H1 (cell line): ENCODE measurements at regions not wholly inside any gene's neighbourhood (a gene's known extent, or its start where the extent isn't known, plus 50 kb on each side); places are given as distances from the start of the nearest gene placed in this dataset.

Source experiments
- CTCF ChIA-PET: fragments of 300-600 bp; sonication (Branson Sonifier 250); formaldehyde crosslinking; loops from one replicate; lab custom pipeline; 2021; ENCODE audit not compliant: partially characterized antibody; lab: Charles Lee
- POLR2A ChIA-PET: fragments of 300-600 bp; sonication (Branson Sonifier 250); formaldehyde crosslinking; loops from one replicate; lab custom pipeline; 2021; ENCODE audit warnings: inconsistent platforms; ENCODE audit not compliant: partially characterized antibody; lab: Charles Lee
- DNase-seq, 2 experiments: peaks; one replicate each; pipeline versions ENCODE4 v3.0.0 to v3.0.0-alpha.2; 2010 to 2022; ENCODE audit warnings: low spot score in 2 of 2, low read depth in 1 of 2, mixed read lengths in 1 of 2
- FAIRE-seq: peaks from 2 replicates; lab custom pipeline; 2011; peaks lifted over from hg19 to GRCh38; lab: Jason Lieb, UNC
- H2AFZ ChIP-seq: 2 replicates; pipeline ENCODE4 v1.8.1; 2012; ENCODE audit warnings: low read length, inconsistent platforms
- H2AK5ac ChIP-seq: 2 replicates; pipeline ENCODE4 v1.6.1; 2013; ENCODE audit warnings: low read depth, low read length
- H2BK120ac ChIP-seq: replicated peaks from 2 replicates; pipeline ENCODE3; 2013; ENCODE audit warnings: low read depth, low read length, inconsistent platforms
- H2BK12ac ChIP-seq: 2 replicates; pipeline ENCODE4 v1.6.1; 2013; ENCODE audit warnings: low read depth, low read length
- H2BK15ac ChIP-seq: 2 replicates; pipeline ENCODE4 v1.6.1; 2013; ENCODE audit warnings: low read length
- H2BK20ac ChIP-seq: 2 replicates; pipeline ENCODE4 v1.6.1; 2013; ENCODE audit warnings: low read length
- H2BK5ac ChIP-seq: 2 replicates; pipeline ENCODE4 v1.6.1; 2013; ENCODE audit warnings: low read depth, low read length
- H3K14ac ChIP-seq: 2 replicates; pipeline ENCODE4 v1.6.1; 2013; ENCODE audit warnings: inconsistent platforms; ENCODE audit not compliant: insufficient read length
- H3K18ac ChIP-seq: 2 replicates; pipeline ENCODE4 v1.6.1; 2013; ENCODE audit warnings: low read length; ENCODE audit errors: extremely low read depth
- H3K23ac ChIP-seq: 2 replicates; pipeline ENCODE4 v1.6.1; 2013; ENCODE audit warnings: inconsistent platforms; ENCODE audit not compliant: insufficient read length
- H3K23me2 ChIP-seq: 2 replicates; pipeline ENCODE4 v1.6.1; 2013; ENCODE audit warnings: low read depth, low read length
- H3K27ac ChIP-seq: 2 replicates; pipeline ENCODE4 v1.6.1; 2011; ENCODE audit warnings: low read depth, low read length, inconsistent platforms
- H3K27me3 ChIP-seq, 4 experiments: replicated peaks in 1 of 4; 1 replicate in 1 of 4; 2 replicates in 3 of 4; pipeline versions ENCODE4 v1.6.1 to v1.8.1; 2011 to 2013; ENCODE audit warnings: low read length in 3 of 4, mild to moderate bottlenecking in 3 of 4, inconsistent platforms in 2 of 4, mixed read lengths in 2 of 4, moderate library complexity in 1 of 4; ENCODE audit not compliant: control insufficient read depth in 3 of 4, insufficient read depth in 3 of 4; ENCODE audit errors: extremely low read depth in 1 of 4
- H3K36me3 ChIP-seq, 4 experiments: 2 replicates each; pipeline versions ENCODE4 v1.6.1 to v1.8.1; 2011 to 2013; ENCODE audit warnings: mild to moderate bottlenecking in 4 of 4, low read length in 3 of 4, moderate library complexity in 2 of 4, control low read depth in 1 of 4, inconsistent platforms in 1 of 4; ENCODE audit not compliant: insufficient read depth in 4 of 4, control insufficient read depth in 2 of 4
- H3K4ac ChIP-seq: replicated peaks from 2 replicates; pipeline ENCODE3; 2013; ENCODE audit warnings: low read length, low read depth, mixed read lengths, inconsistent platforms; ENCODE audit not compliant: insufficient read length
- H3K4me1 ChIP-seq, 4 experiments: replicated peaks in 1 of 4; 1 replicate in 1 of 4; 2 replicates in 3 of 4; pipeline versions ENCODE4 v1.6.1 to v1.8.1; 2011 to 2013; ENCODE audit warnings: low read length in 3 of 4, inconsistent platforms in 2 of 4, mixed read lengths in 1 of 4; ENCODE audit not compliant: insufficient read depth in 4 of 4, control insufficient read depth in 3 of 4
- H3K4me2 ChIP-seq, 2 experiments: 2 replicates each; pipeline versions ENCODE4 v1.6.1 to v1.8.1; 2011 to 2013; ENCODE audit warnings: low read depth in 2 of 2, low read length in 2 of 2, control low read depth in 1 of 2, inconsistent platforms in 1 of 2, mild to moderate bottlenecking in 1 of 2; ENCODE audit not compliant: insufficient read depth in 1 of 2
- H3K4me3 ChIP-seq, 4 experiments: fragments of 200-600, 300-600 bp in 1 of 4; sonication (generic), shearing (Covaris generic), sonication (Bioruptor Twin) in 1 of 4; 2 replicates each; pipeline versions ENCODE4 v1.5.1 to v1.8.1; 2011 to 2016; ENCODE audit warnings: low read length in 4 of 4, low read depth in 3 of 4, control low read depth in 2 of 4, inconsistent platforms in 2 of 4, mild to moderate bottlenecking in 2 of 4, mixed read lengths in 1 of 4, moderate library complexity in 1 of 4; ENCODE audit not compliant: insufficient read depth in 2 of 4; ENCODE audit errors: extremely low read depth in 1 of 4
- H3K56ac ChIP-seq: replicated peaks from 2 replicates; pipeline ENCODE3; 2013; ENCODE audit warnings: low read depth, mild to moderate bottlenecking, mixed read lengths, low read length, inconsistent platforms; ENCODE audit not compliant: insufficient read length
- H3K79me1 ChIP-seq: 2 replicates; pipeline ENCODE4 v1.6.1; 2013; ENCODE audit warnings: low read depth, low read length, control low read depth
- H3K79me2 ChIP-seq, 2 experiments: 2 replicates each; pipeline versions ENCODE4 v1.6.1 to v1.8.1; 2012 to 2013; ENCODE audit warnings: low read length in 2 of 2, mild to moderate bottlenecking in 2 of 2, inconsistent platforms in 1 of 2; ENCODE audit not compliant: insufficient read depth in 2 of 2, control insufficient read depth in 1 of 2
- H3K9ac ChIP-seq, 4 experiments: replicated peaks in 1 of 4; 1 replicate in 1 of 4; 2 replicates in 3 of 4; pipeline versions ENCODE4 v1.6.1 to v1.8.1; 2011 to 2013; ENCODE audit warnings: low read depth in 3 of 4, low read length in 3 of 4, control low read depth in 2 of 4, mild to moderate bottlenecking in 2 of 4, moderate library complexity in 2 of 4, inconsistent platforms in 1 of 4; ENCODE audit errors: extremely low read depth in 1 of 4
- H3K9me3 ChIP-seq, 2 experiments: 2 replicates each; pipeline versions ENCODE4 v1.6.1 to v1.8.1; 2012 to 2013; ENCODE audit warnings: mild to moderate bottlenecking in 2 of 2, moderate library complexity in 2 of 2, control low read depth in 1 of 2, inconsistent platforms in 1 of 2, low read depth in 1 of 2, low read length in 1 of 2, mixed read lengths in 1 of 2; ENCODE audit not compliant: insufficient read depth in 2 of 2
- H4K20me1 ChIP-seq, 2 experiments: replicated peaks in 1 of 2; 2 replicates each; pipeline versions ENCODE3 to v1.8.1; 2011 to 2013; ENCODE audit warnings: inconsistent platforms in 2 of 2, low read length in 2 of 2, mild to moderate bottlenecking in 1 of 2; ENCODE audit not compliant: insufficient read depth in 2 of 2, control insufficient read depth in 1 of 2
- H4K5ac ChIP-seq: 2 replicates; pipeline ENCODE4 v1.6.1; 2013; ENCODE audit warnings: low read length, low read depth, mixed read lengths, inconsistent platforms; ENCODE audit not compliant: insufficient read length
- H4K8ac ChIP-seq: 2 replicates; pipeline ENCODE4 v1.8.0; 2013; ENCODE audit warnings: mild to moderate bottlenecking, moderate library complexity, low read length, inconsistent platforms; ENCODE audit not compliant: insufficient read depth; ENCODE audit errors: extremely low read depth
- H4K91ac ChIP-seq: replicated peaks from 2 replicates; pipeline ENCODE3; 2013; ENCODE audit warnings: low read length, mixed read lengths, inconsistent platforms; ENCODE audit not compliant: insufficient read length
- EGR1 ChIP-seq: IDR thresholded peaks from 2 replicates; pipeline ENCODE4 v1.6.1; 2011; ENCODE audit warnings: low read depth, low read length, borderline replicate concordance
- MAX ChIP-seq: IDR thresholded peaks from 2 replicates; pipeline ENCODE4 v1.6.1; 2012; ENCODE audit warnings: inconsistent platforms
- TBP ChIP-seq: IDR thresholded peaks from 2 replicates; pipeline ENCODE4 v1.6.1; 2011; ENCODE audit warnings: low read depth, low read length, improper control_type of control experiment
- ZNF274 ChIP-seq: IDR thresholded peaks from 2 replicates; pipeline ENCODE4 v1.7.0; 2012; ENCODE audit warnings: low read length, borderline replicate concordance; ENCODE audit errors: extremely low read depth
- WGBS, 2 experiments: shearing (Covaris generic) in 1 of 2; methylation state at CpG; one replicate each; pipeline versions ENCODE4 v1.1.6 to v1.1.7; 2013 to 2015; ENCODE audit warnings: low lambda C conversion rate in 2 of 2, mixed read lengths in 2 of 2, inconsistent platforms in 1 of 2, low coverage in 1 of 2, missing lambda C conversion rate in 1 of 2; ENCODE audit not compliant: insufficient replicate concordance in 2 of 2, insufficient coverage in 1 of 2, insufficient read length in 1 of 2; ENCODE audit errors: extremely low coverage in 1 of 2, missing lambda C conversion rate in 1 of 2; 5-methylcytosine and 5-hydroxymethylcytosine counted together

- Histone ChIP-seq H4K20me1 (no peaks in the 10 kb centered on the region), H3K79me1 (no peaks in the 10 kb centered on the region), H3K14ac (no peak overlapping the region), H3K23ac (no peak overlapping the region), H3K79me2 (no peaks in the 10 kb centered on the region), H3K4me1 (no peaks in the 10 kb centered on the region), H3K9ac (no peak overlapping the region), H2BK120ac (no peak overlapping the region), H2BK12ac (no peak overlapping the region), H2AK5ac (no peak overlapping the region), H3K4me3 (no peak overlapping the region), H3K23me2 (no peaks in the 10 kb centered on the region), H4K91ac (no peak overlapping the region), H3K4ac (no peak overlapping the region), H4K5ac (no peak overlapping the region), H3K18ac (no peak overlapping the region), H2BK5ac (no peak overlapping the region), H2BK15ac (no peak overlapping the region), H3K36me3 (no peaks in the 10 kb centered on the region), H3K27me3 (no peaks in the 10 kb centered on the region), H2BK20ac (no peak overlapping the region), H3K4me2 (no peak overlapping the region), H3K27ac (no peak overlapping the region), H3K9me3 (no peaks in the 10 kb centered on the region), H4K8ac (no peak overlapping the region), H2AFZ (no peak overlapping the region), H3K56ac (no peak overlapping the region)
- ChIA-PET POLR2A (no interaction called here), CTCF (no interaction called here)
- TF ChIP-seq ZNF274 (no peak), MAX (no peak), TBP (no peak), EGR1 (no peak)
- DNase-seq = no peak
- no peak for FAIRE-seq
- WGBS, 2 experiments = 84% methylated on average over 7 of the region's 8 CpGs; no CpG with 5 or more reads in 1 of the 2 experiments
These were observed 87.7 kb upstream of the SPIN1 start for GRCh38 chr9:88300556-88300955.
